SK-N-SH (cell line): ENCODE measurements at regions not wholly inside any gene's neighbourhood (a gene's known extent, or its start where the extent isn't known, plus 50 kb on each side); places are given as distances from the start of the nearest gene placed in this dataset.

ENCODE experiments used
- CTCF ChIA-PET: fragments of 300-600, 350-600 bp; formaldehyde crosslinking; extraction: SDS; loops from one replicate; lab custom pipeline; 2021; lab: Yijun Ruan, JAX
- POLR2A ChIA-PET: fragments of 350-600 bp; sonication (Branson Sonifier 250); formaldehyde crosslinking; extraction: SDS; loops from one replicate; lab custom pipeline; 2020; ENCODE audit warnings: antibody characterized with exemption, inconsistent platforms; lab: Yijun Ruan, JAX
- DNase-seq: peaks from one replicate; pipeline ENCODE4 v3.0.0; 2012
- H2AFZ ChIP-seq: fragments of 200-600 bp; sonication (generic); 2 replicates; pipeline ENCODE4 v1.8.1; 2016; ENCODE audit warnings: antibody characterized with exemption, mild to moderate bottlenecking, low read depth
- H3F3A ChIP-seq: fragments of 200-600 bp; sonication (generic); replicated peaks from 2 replicates; pipeline ENCODE3; 2016; ENCODE audit warnings: antibody characterized with exemption, mild to moderate bottlenecking; ENCODE audit not compliant: insufficient read depth
- H3K27ac ChIP-seq, 2 experiments: fragments of 200-500 bp in 1 of 2; fragments of 200-600 bp in 1 of 2; sonication (Bioruptor generic) in 1 of 2; sonication (generic), shearing (Covaris generic) in 1 of 2; 2 replicates each; pipeline versions ENCODE4 v1.5.1 to v1.6.1; 2014 to 2016; ENCODE audit warnings: low read depth in 2 of 2, inconsistent platforms in 1 of 2, low read length in 1 of 2, mild to moderate bottlenecking in 1 of 2, mixed read lengths in 1 of 2
- H3K27me3 ChIP-seq: fragments of 200-600 bp; sonication (generic), shearing (Covaris generic); 2 replicates; pipeline ENCODE4 v1.6.1; 2016; ENCODE audit warnings: mixed run types; ENCODE audit not compliant: insufficient read depth
- H3K36me3 ChIP-seq, 2 experiments: fragments of 200-500 bp in 1 of 2; fragments of 200-600 bp in 1 of 2; sonication (Bioruptor generic) in 1 of 2; sonication (generic) in 1 of 2; replicated peaks in 1 of 2; 2 replicates each; pipeline versions ENCODE3 to v1.5.1; 2014 to 2016; ENCODE audit warnings: low read length in 1 of 2, mild to moderate bottlenecking in 1 of 2; ENCODE audit not compliant: insufficient read depth in 2 of 2, control insufficient read depth in 1 of 2
- H3K4me1 ChIP-seq, 2 experiments: fragments of 200-500 bp in 1 of 2; fragments of 200-600 bp in 1 of 2; sonication (Bioruptor generic) in 1 of 2; sonication (generic), shearing (Covaris generic) in 1 of 2; 2 replicates each; pipeline versions ENCODE4 v1.5.1 to v1.6.1; 2014 to 2016; ENCODE audit warnings: low read depth in 1 of 2, low read length in 1 of 2, mixed run types in 1 of 2; ENCODE audit not compliant: insufficient read depth in 2 of 2, control insufficient read depth in 1 of 2
- H3K4me2 ChIP-seq: fragments of 200-600 bp; sonication (generic), shearing (Covaris generic); 2 replicates; pipeline ENCODE4 v1.6.1; 2017; ENCODE audit warnings: mixed run types
- H3K4me3 ChIP-seq, 2 experiments: fragments of 200-500 bp in 1 of 2; fragments of 200-600 bp in 1 of 2; sonication (Bioruptor generic) in 1 of 2; sonication (generic), shearing (Covaris generic) in 1 of 2; 2 replicates each; pipeline versions ENCODE4 v1.5.1 to v1.8.1; 2014 to 2016; ENCODE audit warnings: low read depth in 2 of 2, inconsistent platforms in 1 of 2, low read length in 1 of 2, mild to moderate bottlenecking in 1 of 2, mixed read lengths in 1 of 2, moderate library complexity in 1 of 2
- H3K79me2 ChIP-seq: fragments of 200-600 bp; sonication (generic); 2 replicates; pipeline ENCODE4 v1.8.1; 2017; ENCODE audit warnings: mild to moderate bottlenecking; ENCODE audit not compliant: insufficient read depth
- H3K9ac ChIP-seq: fragments of 200-600 bp; sonication (generic); 2 replicates; pipeline ENCODE4 v1.6.1; 2017; ENCODE audit warnings: mixed run types
- H3K9me2 ChIP-seq: fragments of 200-600 bp; sonication (generic); 2 replicates; pipeline ENCODE4 v1.6.1; 2017; ENCODE audit warnings: mixed run types
- H3K9me3 ChIP-seq: fragments of 200-600 bp; sonication (generic); 2 replicates; pipeline ENCODE4 v1.6.1; 2017; ENCODE audit warnings: mixed run types, mild to moderate bottlenecking, moderate library complexity
- H4K20me1 ChIP-seq: fragments of 200-600 bp; sonication (generic); 2 replicates; pipeline ENCODE4 v1.6.1; 2017; ENCODE audit warnings: mild to moderate bottlenecking, mixed run types; ENCODE audit not compliant: insufficient read depth
- CHD2 ChIP-seq: fragments of 150-350 bp; IDR thresholded peaks from 2 replicates; pipeline ENCODE4 v1.6.1; 2018; ENCODE audit warnings: low read length; ENCODE audit not compliant: partially characterized antibody
- EP300 ChIP-seq, 2 experiments: IDR thresholded peaks; 2 replicates each; pipeline versions ENCODE4 v1.4.0 to v1.6.1; 2012; ENCODE audit warnings: borderline replicate concordance in 1 of 2, low read depth in 1 of 2, low read length in 1 of 2
- FOSL2 ChIP-seq: IDR thresholded peaks from 2 replicates; pipeline ENCODE4 v1.4.0; 2012; ENCODE audit warnings: low read depth, mild to moderate bottlenecking, moderate library complexity, borderline replicate concordance
- FOXJ3 ChIP-seq: sonication (generic); formaldehyde crosslinking; IDR thresholded peaks from 2 replicates; pipeline ENCODE4 v1.5.1; 2020; ENCODE audit warnings: mild to moderate bottlenecking, missing genetic modification reagents
- GABPA ChIP-seq: IDR thresholded peaks from 2 replicates; pipeline ENCODE4 v1.4.0; 2012; ENCODE audit warnings: low read depth, mild to moderate bottlenecking
- IRF3 ChIP-seq: fragments of 150-350 bp; IDR thresholded peaks from 2 replicates; pipeline ENCODE4 v1.6.1; 2016; ENCODE audit warnings: mild to moderate bottlenecking, low read depth, low read length
- JUND ChIP-seq: IDR thresholded peaks from 2 replicates; pipeline ENCODE4 v1.4.0; 2012
- MXI1 ChIP-seq: IDR thresholded peaks from 2 replicates; pipeline ENCODE4 v1.6.1; 2012; ENCODE audit warnings: mild to moderate bottlenecking, low read depth, low read length, improper control_type of control experiment
- NRF1 ChIP-seq: IDR thresholded peaks from 2 replicates; pipeline ENCODE4 v1.6.1; 2012; ENCODE audit warnings: low read depth, mild to moderate bottlenecking, low read length
- POLR2AphosphoS5 ChIP-seq: IDR thresholded peaks from 2 replicates; pipeline ENCODE4 v1.6.1; 2012; ENCODE audit warnings: low read depth, low read length
- RAD21 ChIP-seq: IDR thresholded peaks from 2 replicates; pipeline ENCODE4 v1.6.1; 2012; ENCODE audit warnings: mild to moderate bottlenecking, low read length
- RCOR1 ChIP-seq: fragments of 150-350 bp; IDR thresholded peaks from 2 replicates; pipeline ENCODE4 v1.6.1; 2017; ENCODE audit warnings: antibody characterized with exemption, low read length
- RXRA ChIP-seq: IDR thresholded peaks from 2 replicates; pipeline ENCODE4 v1.4.0; 2012; ENCODE audit warnings: low read depth, mild to moderate bottlenecking, borderline replicate concordance
- TCF12 ChIP-seq: IDR thresholded peaks from 2 replicates; pipeline ENCODE4 v1.4.0; 2012
- USF2 ChIP-seq: fragments of 150-350 bp; IDR thresholded peaks from 2 replicates; pipeline ENCODE4 v1.6.1; 2017; ENCODE audit warnings: antibody characterized with exemption, low read length, low read depth, borderline replicate concordance
- YY1 ChIP-seq: IDR thresholded peaks from 2 replicates; pipeline ENCODE4 v1.4.0; 2012; ENCODE audit warnings: low read depth, mild to moderate bottlenecking
- WGBS: methylation state at CpG from one replicate; pipeline ENCODE4 v1.1.6; 2017; ENCODE audit warnings: low lambda C conversion rate; 5-methylcytosine and 5-hydroxymethylcytosine counted together
- TF ChIP-seq, protein P1 (sequence below): IDR thresholded peaks from 2 replicates; pipeline ENCODE4 v1.4.0; 2012; ENCODE audit warnings: low read depth, borderline replicate concordance
- TF ChIP-seq, protein P2 (sequence below): IDR thresholded peaks from 2 replicates; pipeline ENCODE4 v1.4.0; 2012; ENCODE audit warnings: low read depth, borderline replicate concordance

- CTCF ChIA-PET: no interaction called here
- no peak overlapping the region for H3K4me3 ChIP-seq
- no peaks in the 10 kb centered on the region for H3K36me3 ChIP-seq
- no peak for DNase-seq
- no peaks in the 10 kb centered on the region for H3K9me3 ChIP-seq
- POLR2A ChIA-PET: no interaction called here
- no peak for TF ChIP-seq NRF1
- TF ChIP-seq, protein P1, sequence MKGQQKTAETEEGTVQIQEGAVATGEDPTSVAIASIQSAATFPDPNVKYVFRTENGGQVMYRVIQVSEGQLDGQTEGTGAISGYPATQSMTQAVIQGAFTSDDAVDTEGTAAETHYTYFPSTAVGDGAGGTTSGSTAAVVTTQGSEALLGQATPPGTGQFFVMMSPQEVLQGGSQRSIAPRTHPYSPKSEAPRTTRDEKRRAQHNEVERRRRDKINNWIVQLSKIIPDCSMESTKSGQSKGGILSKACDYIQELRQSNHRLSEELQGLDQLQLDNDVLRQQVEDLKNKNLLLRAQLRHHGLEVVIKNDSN: no peak
- no peak for TF ChIP-seq YY1
- TF ChIP-seq POLR2AphosphoS5: no peak
- no peak for TF ChIP-seq RAD21
- TF ChIP-seq, protein P2, sequence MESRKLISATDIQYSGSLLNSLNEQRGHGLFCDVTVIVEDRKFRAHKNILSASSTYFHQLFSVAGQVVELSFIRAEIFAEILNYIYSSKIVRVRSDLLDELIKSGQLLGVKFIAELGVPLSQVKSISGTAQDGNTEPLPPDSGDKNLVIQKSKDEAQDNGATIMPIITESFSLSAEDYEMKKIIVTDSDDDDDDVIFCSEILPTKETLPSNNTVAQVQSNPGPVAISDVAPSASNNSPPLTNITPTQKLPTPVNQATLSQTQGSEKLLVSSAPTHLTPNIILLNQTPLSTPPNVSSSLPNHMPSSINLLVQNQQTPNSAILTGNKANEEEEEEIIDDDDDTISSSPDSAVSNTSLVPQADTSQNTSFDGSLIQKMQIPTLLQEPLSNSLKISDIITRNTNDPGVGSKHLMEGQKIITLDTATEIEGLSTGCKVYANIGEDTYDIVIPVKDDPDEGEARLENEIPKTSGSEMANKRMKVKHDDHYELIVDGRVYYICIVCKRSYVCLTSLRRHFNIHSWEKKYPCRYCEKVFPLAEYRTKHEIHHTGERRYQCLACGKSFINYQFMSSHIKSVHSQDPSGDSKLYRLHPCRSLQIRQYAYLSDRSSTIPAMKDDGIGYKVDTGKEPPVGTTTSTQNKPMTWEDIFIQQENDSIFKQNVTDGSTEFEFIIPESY: no peak
- TF ChIP-seq RCOR1: no peak
- no peak for TF ChIP-seq MXI1
- no peak for TF ChIP-seq IRF3
- TF ChIP-seq JUND: no peak
- TF ChIP-seq, all 33 proteins: peak for 0
- Histone ChIP-seq H4K20me1 (no peaks in the 10 kb centered on the region), H3K4me2 (no peak overlapping the region), H3K27ac (no peak overlapping the region), H3K9me2 (no peaks in the 10 kb centered on the region), H3K27me3 (peaks cover 3% of the 10 kb centered on the region; the same call in 1 of the 2 replicates), H3K9ac (no peak overlapping the region), H3K79me2 (no peaks in the 10 kb centered on the region), H3K4me1 (peaks cover 0 to 4% of the 10 kb centered on the region in 2 experiments; a peak in 1 of 4 replicates), H2AFZ (no peak overlapping the region), H3F3A (no peaks in the 10 kb centered on the region)
- WGBS: 29% methylated on average over 3 of the region's 3 CpGs
Measured at GRCh38 chr6:9461188-9461587, 953.7 kb downstream of the TFAP2A start.

DNA sequence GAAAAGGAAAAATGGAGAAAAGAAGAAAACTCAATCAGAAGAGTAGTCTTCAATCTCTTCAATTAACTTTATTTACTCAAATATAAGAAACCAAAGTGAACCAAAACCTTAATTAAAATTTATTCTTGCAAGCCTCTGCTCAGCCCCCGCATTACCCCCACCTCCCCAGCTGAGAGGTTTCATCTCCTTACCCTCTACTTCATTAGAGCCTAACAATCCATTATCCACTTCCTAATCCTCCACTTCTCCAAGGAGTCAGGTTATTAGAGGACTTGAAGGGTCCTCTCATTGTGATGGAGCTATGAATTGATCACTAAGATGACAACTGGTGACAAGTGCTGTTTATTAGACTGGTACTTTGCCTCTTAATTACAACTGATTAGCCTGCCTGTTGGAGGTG, 956.5 kb downstream of the TFAP2A start:
- Histone ChIP-seq H3K4me2 (no peak overlapping the region), H3K4me1 (peaks cover 0 to 10% of the 10 kb centered on the region in 2 experiments; a peak in 1 of 4 replicates), H3K27ac (no peak overlapping the region), H3K27me3 (peaks cover 3% of the 10 kb centered on the region; the same call in 1 of the 2 replicates), H3K9me3 (no peaks in the 10 kb centered on the region), H3K9me2 (no peaks in the 10 kb centered on the region), H2AFZ (no peak overlapping the region), H4K20me1 (no peaks in the 10 kb centered on the region), H3K4me3 (no peak overlapping the region), H3K79me2 (no peaks in the 10 kb centered on the region), H3K9ac (no peak overlapping the region), H3F3A (no peaks in the 10 kb centered on the region), H3K36me3 (no peaks in the 10 kb centered on the region)
- ChIA-PET CTCF (no interaction called here), POLR2A (no interaction called here)
- no peak for TF ChIP-seq RCOR1
- TF ChIP-seq TCF12: no peak
- TF ChIP-seq RXRA: no peak
- no peak for TF ChIP-seq USF2
- TF ChIP-seq RAD21: no peak
- no peak for TF ChIP-seq GABPA
- TF ChIP-seq, protein P1: no peak
- TF ChIP-seq JUND: no peak
- TF ChIP-seq FOXJ3 (CRISPR knock-in tag): no peak
- TF ChIP-seq FOSL2: no peak
- TF ChIP-seq, protein P2: no peak
- no peak for TF ChIP-seq EP300 (IDR thresholded peaks at IDR 0.05; ENCODE audit: borderline replicate concordance in 1 of 2, low read depth in 1 of 2, low read length in 1 of 2)
- TF ChIP-seq NRF1: no peak
- no peak for TF ChIP-seq CHD2
- no peak for TF ChIP-seq YY1
- no peak for DNase-seq
- WGBS: 19% methylated on average over 1 of the region's 1 CpG
